MM.1S (cell line): ENCODE measurements at regions not wholly inside any gene's neighbourhood (a gene's known extent, or its start where the extent isn't known, plus 50 kb on each side); places are given as distances from the start of the nearest gene placed in this dataset.

ENCODE experiments used
- DNase-seq: peaks from one replicate; pipeline ENCODE4 v3.0.0-alpha.2; 2015
- H2AFZ ChIP-seq: fragments of 300-600 bp; sonication (generic); 2 replicates; pipeline ENCODE4 v1.6.0; 2016; ENCODE audit warnings: antibody characterized with exemption, low read length
- H3F3A ChIP-seq: fragments of 300-600 bp; sonication (generic); 2 replicates; pipeline ENCODE4 v1.6.1; 2016; ENCODE audit warnings: mild to moderate bottlenecking, antibody characterized with exemption, low read length, moderate library complexity, mixed read lengths; ENCODE audit not compliant: insufficient read depth
- H3K27ac ChIP-seq: fragments of 300-600 bp; sonication (generic); 2 replicates; pipeline ENCODE4 v1.5.1; 2016; ENCODE audit warnings: mild to moderate bottlenecking, low read length
- H3K27me3 ChIP-seq: fragments of 300-600 bp; sonication (generic); replicated peaks from 2 replicates; pipeline ENCODE4 v1.6.0; 2016; ENCODE audit warnings: low read length; ENCODE audit not compliant: insufficient read depth
- H3K36me3 ChIP-seq: fragments of 300-600 bp; sonication (generic); replicated peaks from 2 replicates; pipeline ENCODE4 v1.6.1; 2016; ENCODE audit warnings: mild to moderate bottlenecking, low read length, mixed read lengths; ENCODE audit not compliant: insufficient read depth
- H3K4me1 ChIP-seq: fragments of 300-600 bp; sonication (generic); 2 replicates; pipeline ENCODE4 v1.6.1; 2016; ENCODE audit warnings: low read length, mixed read lengths
- H3K4me2 ChIP-seq: fragments of 300-600 bp; sonication (generic); 2 replicates; pipeline ENCODE4 v1.6.0; 2016; ENCODE audit warnings: low read depth, low read length
- H3K4me3 ChIP-seq: fragments of 300-600 bp; sonication (generic); 2 replicates; pipeline ENCODE4 v1.5.1; 2016; ENCODE audit warnings: low read length, mixed read lengths
- H3K79me2 ChIP-seq: fragments of 300-600 bp; sonication (generic); 2 replicates; pipeline ENCODE4 v1.6.1; 2016; ENCODE audit warnings: mixed run types, low read length, mixed read lengths
- H3K9ac ChIP-seq: fragments of 300-600 bp; sonication (generic); 2 replicates; pipeline ENCODE4 v1.6.1; 2016; ENCODE audit warnings: low read length, mixed read lengths
- H3K9me2 ChIP-seq: fragments of 300-600 bp; sonication (generic); replicated peaks from 2 replicates; pipeline ENCODE4 v1.6.1; 2016; ENCODE audit warnings: mild to moderate bottlenecking, low read length, mixed read lengths; ENCODE audit not compliant: insufficient read depth
- H3K9me3 ChIP-seq: fragments of 300-600 bp; sonication (generic); replicated peaks from 2 replicates; pipeline ENCODE4 v1.6.1; 2016; ENCODE audit warnings: mild to moderate bottlenecking, low read length, mixed read lengths; ENCODE audit not compliant: insufficient read depth
- H4K20me1 ChIP-seq: fragments of 300-600 bp; sonication (generic); 2 replicates; pipeline ENCODE4 v1.6.1; 2016; ENCODE audit warnings: mild to moderate bottlenecking, low read length, moderate library complexity, mixed read lengths; ENCODE audit not compliant: insufficient read depth
- EZH2 ChIP-seq: fragments of 300-600 bp; sonication (generic); optimal IDR thresholded peaks from 2 replicates; pipeline ENCODE3; 2017; ENCODE audit warnings: low read depth, mild to moderate bottlenecking, antibody characterized with exemption, low read length, mixed read lengths
- EZH2phosphoT487 ChIP-seq: fragments of 300-600 bp; sonication (generic); IDR thresholded peaks from 2 replicates; pipeline ENCODE4 v1.6.1; 2018; ENCODE audit warnings: antibody characterized with exemption, low read length
- TF ChIP-seq, protein P1 (sequence below): fragments of 300-600 bp; sonication (generic); IDR thresholded peaks from 2 replicates; pipeline ENCODE4 v1.5.1; 2016; ENCODE audit warnings: antibody characterized with exemption, low read length, mixed read lengths

- TF ChIP-seq, protein P1, sequence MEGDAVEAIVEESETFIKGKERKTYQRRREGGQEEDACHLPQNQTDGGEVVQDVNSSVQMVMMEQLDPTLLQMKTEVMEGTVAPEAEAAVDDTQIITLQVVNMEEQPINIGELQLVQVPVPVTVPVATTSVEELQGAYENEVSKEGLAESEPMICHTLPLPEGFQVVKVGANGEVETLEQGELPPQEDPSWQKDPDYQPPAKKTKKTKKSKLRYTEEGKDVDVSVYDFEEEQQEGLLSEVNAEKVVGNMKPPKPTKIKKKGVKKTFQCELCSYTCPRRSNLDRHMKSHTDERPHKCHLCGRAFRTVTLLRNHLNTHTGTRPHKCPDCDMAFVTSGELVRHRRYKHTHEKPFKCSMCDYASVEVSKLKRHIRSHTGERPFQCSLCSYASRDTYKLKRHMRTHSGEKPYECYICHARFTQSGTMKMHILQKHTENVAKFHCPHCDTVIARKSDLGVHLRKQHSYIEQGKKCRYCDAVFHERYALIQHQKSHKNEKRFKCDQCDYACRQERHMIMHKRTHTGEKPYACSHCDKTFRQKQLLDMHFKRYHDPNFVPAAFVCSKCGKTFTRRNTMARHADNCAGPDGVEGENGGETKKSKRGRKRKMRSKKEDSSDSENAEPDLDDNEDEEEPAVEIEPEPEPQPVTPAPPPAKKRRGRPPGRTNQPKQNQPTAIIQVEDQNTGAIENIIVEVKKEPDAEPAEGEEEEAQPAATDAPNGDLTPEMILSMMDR, result no peak
- TF ChIP-seq EZH2phosphoT487, result no peak
- TF ChIP-seq EZH2, result no peak
- H3K4me1 ChIP-seq, result no peaks in the 10 kb centered on the region
- H3K4me3 ChIP-seq, result no peak overlapping the region
- no peaks in the 10 kb centered on the region for H3K9me3 ChIP-seq
- no peak overlapping the region for H3K27ac ChIP-seq
- H3K36me3 ChIP-seq, result no peaks in the 10 kb centered on the region
- no peak overlapping the region for H3K4me2 ChIP-seq
- no peaks in the 10 kb centered on the region for H3F3A ChIP-seq
- H3K9ac ChIP-seq, result no peak overlapping the region
- H3K9me2 ChIP-seq, result no peaks in the 10 kb centered on the region
- no peak overlapping the region for H2AFZ ChIP-seq
- no peaks in the 10 kb centered on the region for H3K27me3 ChIP-seq
- no peaks in the 10 kb centered on the region for H3K79me2 ChIP-seq
- no peak for DNase-seq
- no peaks in the 10 kb centered on the region for H4K20me1 ChIP-seq
These were observed 540.4 kb upstream of the CDH11 start for GRCh38 chr16:65662256-65662655.

DNA sequence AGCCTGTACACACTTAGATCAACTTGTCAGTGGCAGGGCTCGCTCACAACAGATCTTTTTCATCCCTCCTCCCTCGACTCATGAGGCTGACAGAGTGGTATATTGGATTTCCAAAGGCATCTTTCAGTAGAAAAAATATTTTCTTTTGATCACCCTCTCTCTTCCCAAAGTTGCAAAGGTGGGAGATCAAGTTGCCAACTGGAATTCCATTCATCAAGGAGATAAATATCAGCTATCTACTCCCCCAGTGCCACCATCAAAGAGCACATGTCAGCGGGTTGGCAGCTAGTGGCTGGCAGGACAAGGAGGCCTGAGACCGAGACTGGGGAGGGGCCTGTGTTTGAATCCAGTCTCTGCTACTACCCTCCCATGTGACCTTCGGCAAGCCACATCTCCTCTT is 539.7 kb upstream of the CDH11 start:
- no peak overlapping the region for H3K4me2 ChIP-seq
- TF ChIP-seq EZH2, result no peak
- TF ChIP-seq EZH2phosphoT487, result no peak
- TF ChIP-seq, protein P1, result no peak
- no peaks in the 10 kb centered on the region for H3K79me2 ChIP-seq
- H3K36me3 ChIP-seq, result no peaks in the 10 kb centered on the region
- H2AFZ ChIP-seq, result no peak overlapping the region
- H3K9ac ChIP-seq, result no peak overlapping the region
- H3K4me3 ChIP-seq, result no peak overlapping the region
- no peaks in the 10 kb centered on the region for H4K20me1 ChIP-seq
- no peak for DNase-seq
- H3K9me3 ChIP-seq, result no peaks in the 10 kb centered on the region
- H3K27ac ChIP-seq, result no peak overlapping the region
- no peaks in the 10 kb centered on the region for H3K4me1 ChIP-seq
- H3K9me2 ChIP-seq, result no peaks in the 10 kb centered on the region
- H3K27me3 ChIP-seq, result no peaks in the 10 kb centered on the region
- H3F3A ChIP-seq, result no peaks in the 10 kb centered on the region

GRCh38 chr16:65660390-65660789 is 538.5 kb upstream of the CDH11 start:
- TF ChIP-seq, protein P1, result no peak
- TF ChIP-seq EZH2 (no peak), EZH2phosphoT487 (no peak)
- no peaks in the 10 kb centered on the region for H3F3A ChIP-seq
- H3K79me2 ChIP-seq, result no peaks in the 10 kb centered on the region
- H3K4me3 ChIP-seq, result no peak overlapping the region
- no peaks in the 10 kb centered on the region for H3K4me1 ChIP-seq
- H3K36me3 ChIP-seq, result no peaks in the 10 kb centered on the region
- no peak for DNase-seq
- no peaks in the 10 kb centered on the region for H3K9me2 ChIP-seq
- no peak overlapping the region for H3K27ac ChIP-seq
- H4K20me1 ChIP-seq, result no peaks in the 10 kb centered on the region
- no peak overlapping the region for H3K9ac ChIP-seq
- H3K9me3 ChIP-seq, result no peaks in the 10 kb centered on the region
- no peak overlapping the region for H3K4me2 ChIP-seq
- H2AFZ ChIP-seq, result no peak overlapping the region
- no peaks in the 10 kb centered on the region for H3K27me3 ChIP-seq
